ENCODE measurements at regions not wholly inside any gene's neighbourhood (a gene's known extent, or its start where the extent isn't known, plus 50 kb on each side); places are given as distances from the start of the nearest gene placed in this dataset.

DNA sequence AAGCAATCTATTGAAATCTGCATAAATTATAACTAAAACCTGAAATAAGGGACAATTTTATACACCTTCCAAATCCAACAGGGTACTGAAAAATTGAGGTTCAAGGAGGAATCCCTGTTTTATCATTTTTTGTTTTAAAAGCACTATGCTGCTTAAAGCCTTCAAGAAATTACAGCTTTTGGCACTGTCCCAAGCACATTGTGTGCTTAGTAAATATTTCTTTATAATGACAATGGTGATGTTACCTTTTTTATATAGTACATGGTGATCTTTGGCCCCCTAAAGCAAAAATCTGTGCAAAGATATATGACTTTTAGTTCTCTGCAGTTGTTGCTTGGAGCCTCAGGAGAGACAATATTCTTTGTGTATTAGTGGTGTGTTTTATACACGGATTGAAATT is 71.6 kb upstream of the EFEMP1 start:
- POLR2A ChIA-PET (ENCODE audit: unreplicated experiment): no interaction called here
- dilution Hi-C loops (cut with HindIII; ENCODE audit: low sequenced_read_pairs, unreplicated experiment): no loop called here

More for the DNA sequence above, 71.6 kb upstream of the EFEMP1 start:
- H2BK120ac ChIP-seq (ENCODE audit: low read depth, low read length): peak overlapping the region; percentile 39
- H4K8ac ChIP-seq (ENCODE audit: low read depth in 2 of 2, low read length in 2 of 2): peak overlapping the region in 1 of 2 experiments; percentile 43; a peak in 1 of 4 replicates
- no peaks in the 10 kb centered on the region for H3K36me3 ChIP-seq (ENCODE audit: control insufficient read depth, insufficient read depth, low read length)
- H3K9me3 ChIP-seq (ENCODE audit: control insufficient read depth, insufficient read depth, low read length): no peaks in the 10 kb centered on the region
- H3K23ac ChIP-seq (ENCODE audit: low read depth, low read length): no peak overlapping the region
- H3K4me1 ChIP-seq (ENCODE audit: control insufficient read depth, insufficient read depth, low read length): peaks cover 8% of the 10 kb centered on the region
- H2BK20ac ChIP-seq (ENCODE audit: low read depth, low read length): no peak overlapping the region
- H4K91ac ChIP-seq (ENCODE audit: insufficient read depth, low read depth, low read length): no peak overlapping the region; the same call in 1 of the 2 replicates
- peak overlapping the region; percentile 30; the same call in 1 of the 2 replicates for H3K4ac ChIP-seq (ENCODE audit: low read depth, low read length)
- in situ Hi-C loops (cut with MboI; ENCODE audit: low sequenced_read_pairs) (no loop called here), intact Hi-C loops (cut with micrococcal nuclease) (no loop called here)
- no peak overlapping the region for H3K27ac ChIP-seq (ENCODE audit: insufficient read depth, low read length)
- no peak overlapping the region for H3K14ac ChIP-seq (replicated peaks; ENCODE audit: low read depth, low read length)
- peak overlapping the region; percentile 37; the same call in 1 of the 2 replicates for H3K18ac ChIP-seq (ENCODE audit: low read depth, low read length)
- H2AK5ac ChIP-seq (ENCODE audit: low read depth, low read length): no peak overlapping the region
- H3K56ac ChIP-seq (ENCODE audit: extremely low read depth, insufficient read depth, low read length): no peak overlapping the region
- no peaks in the 10 kb centered on the region for H3K79me1 ChIP-seq (ENCODE audit: low read depth in 1 of 2, low read length in 2 of 2)
- no peak overlapping the region for H4K5ac ChIP-seq (ENCODE audit: low read depth, low read length)
- no peak for TF ChIP-seq SMC3 (IDR thresholded peaks at IDR 0.05; ENCODE audit: low read depth, low read length)
- no peak for TF ChIP-seq NFE2L2 (IDR thresholded peaks at IDR 0.05; ENCODE audit: low read depth, low read length)
- no peak for TF ChIP-seq FOS (IDR thresholded peaks at IDR 0.05; ENCODE audit: low read depth, low read length)
- no peak for TF ChIP-seq RCOR1 (IDR thresholded peaks at IDR 0.05; ENCODE audit: insufficient replicate concordance, low read length)
- no peak for TF ChIP-seq POLR2A (IDR thresholded peaks at IDR 0.05; ENCODE audit: low read depth, low read length)
- TF ChIP-seq, protein P1, sequence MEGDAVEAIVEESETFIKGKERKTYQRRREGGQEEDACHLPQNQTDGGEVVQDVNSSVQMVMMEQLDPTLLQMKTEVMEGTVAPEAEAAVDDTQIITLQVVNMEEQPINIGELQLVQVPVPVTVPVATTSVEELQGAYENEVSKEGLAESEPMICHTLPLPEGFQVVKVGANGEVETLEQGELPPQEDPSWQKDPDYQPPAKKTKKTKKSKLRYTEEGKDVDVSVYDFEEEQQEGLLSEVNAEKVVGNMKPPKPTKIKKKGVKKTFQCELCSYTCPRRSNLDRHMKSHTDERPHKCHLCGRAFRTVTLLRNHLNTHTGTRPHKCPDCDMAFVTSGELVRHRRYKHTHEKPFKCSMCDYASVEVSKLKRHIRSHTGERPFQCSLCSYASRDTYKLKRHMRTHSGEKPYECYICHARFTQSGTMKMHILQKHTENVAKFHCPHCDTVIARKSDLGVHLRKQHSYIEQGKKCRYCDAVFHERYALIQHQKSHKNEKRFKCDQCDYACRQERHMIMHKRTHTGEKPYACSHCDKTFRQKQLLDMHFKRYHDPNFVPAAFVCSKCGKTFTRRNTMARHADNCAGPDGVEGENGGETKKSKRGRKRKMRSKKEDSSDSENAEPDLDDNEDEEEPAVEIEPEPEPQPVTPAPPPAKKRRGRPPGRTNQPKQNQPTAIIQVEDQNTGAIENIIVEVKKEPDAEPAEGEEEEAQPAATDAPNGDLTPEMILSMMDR (conservative IDR thresholded peaks at IDR 0.05; ENCODE audit: low read depth, low read length): no peak
- H2BK5ac ChIP-seq (ENCODE audit: low read depth, low read length, poor library complexity, severe bottlenecking): no peak overlapping the region
- H3K27me3 ChIP-seq (ENCODE audit: control insufficient read depth, insufficient read depth, low read length): no peaks in the 10 kb centered on the region
- CTCF ChIA-PET: interaction anchor here (1.1 kb wide), 1 partner anchor 8 kb away, joined by 3 read pairs; no protein-coding TSS in a partner anchor
- WGBS, 2 experiments (ENCODE audit: extremely low coverage in 2 of 2, insufficient read length in 1 of 2): no CpG with 5 or more reads among the region's 1 CpG
- H2BK15ac ChIP-seq (ENCODE audit: low read depth, low read length): peak overlapping the region; percentile 73; the same call in 1 of the 3 replicates
- no peak overlapping the region for H3K9ac ChIP-seq (ENCODE audit: low read depth, low read length)
- H2AFZ ChIP-seq (replicated peaks; ENCODE audit: low read length, poor library complexity): no peak overlapping the region
- H3K9me1 ChIP-seq (ENCODE audit: insufficient read depth, low read length): no peaks in the 10 kb centered on the region
- H2AK9ac ChIP-seq (replicated peaks; ENCODE audit: low read depth, low read length, poor library complexity): no peak overlapping the region
- H4K20me1 ChIP-seq (ENCODE audit: insufficient read depth, low read length): no peaks in the 10 kb centered on the region
- no peak overlapping the region for H3K4me2 ChIP-seq (ENCODE audit: low read depth, low read length)
- no peak overlapping the region for H3K4me3 ChIP-seq (ENCODE audit: insufficient read depth, low read depth, low read length)
- DNase-seq (no peak), ATAC-seq (ENCODE audit: low read depth) (no peak)
- BruUV-seq (replicated peaks): no TSS peak

All from IMR-90 (cell line).